Adrenal gland (tissue), 5 donors: ENCODE measurements at regions not wholly inside any gene's neighbourhood (a gene's known extent, or its start where the extent isn't known, plus 50 kb on each side); places are given as distances from the start of the nearest gene placed in this dataset.

Experiments used
- POLR2A ChIP-seq, 2 donors: fragments of 450-650 bp; IDR thresholded peaks; one replicate each; pipeline ENCODE4 v1.6.1; 2017; ENCODE audit warnings: antibody characterized with exemption in 2 of 2, mild to moderate bottlenecking in 2 of 2, moderate library complexity in 1 of 2
- TF ChIP-seq, protein P1 (sequence below), 6 experiments: fragments of 450-650 bp in 4 of 6; fragments of 200-600 bp in 2 of 6; sonication (generic) in 1 of 6; IDR thresholded peaks; 1 replicate in 5 of 6; 2 replicates in 1 of 6; pipeline versions ENCODE4 v1.5.1 to v1.8.0; 2016 to 2021; ENCODE audit warnings: antibody characterized with exemption in 6 of 6, mild to moderate bottlenecking in 2 of 6, moderate library complexity in 1 of 6
- donor health status: DM: no; HTN: no; CAD: no.

DNA sequence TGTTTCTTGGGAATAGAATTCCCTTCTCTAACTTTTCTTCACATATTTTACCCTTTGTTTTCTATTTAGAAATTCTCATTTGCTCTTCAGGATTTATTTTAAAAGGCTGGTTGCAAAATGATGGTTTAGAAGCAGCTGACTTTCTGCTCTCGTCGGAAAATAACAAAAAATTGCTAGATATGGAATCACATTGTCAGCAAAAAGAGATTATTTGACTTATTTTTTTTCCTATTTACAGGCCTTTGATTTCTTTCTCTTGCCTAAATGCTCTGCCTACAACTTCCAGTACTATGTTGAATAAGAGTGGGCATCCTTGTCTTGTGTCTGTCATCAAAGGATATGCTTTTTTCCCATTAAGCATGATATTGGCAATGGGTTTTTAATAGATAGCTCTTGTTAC, 1619.1 kb upstream of the ACO1 start:
- TF ChIP-seq, protein P1, sequence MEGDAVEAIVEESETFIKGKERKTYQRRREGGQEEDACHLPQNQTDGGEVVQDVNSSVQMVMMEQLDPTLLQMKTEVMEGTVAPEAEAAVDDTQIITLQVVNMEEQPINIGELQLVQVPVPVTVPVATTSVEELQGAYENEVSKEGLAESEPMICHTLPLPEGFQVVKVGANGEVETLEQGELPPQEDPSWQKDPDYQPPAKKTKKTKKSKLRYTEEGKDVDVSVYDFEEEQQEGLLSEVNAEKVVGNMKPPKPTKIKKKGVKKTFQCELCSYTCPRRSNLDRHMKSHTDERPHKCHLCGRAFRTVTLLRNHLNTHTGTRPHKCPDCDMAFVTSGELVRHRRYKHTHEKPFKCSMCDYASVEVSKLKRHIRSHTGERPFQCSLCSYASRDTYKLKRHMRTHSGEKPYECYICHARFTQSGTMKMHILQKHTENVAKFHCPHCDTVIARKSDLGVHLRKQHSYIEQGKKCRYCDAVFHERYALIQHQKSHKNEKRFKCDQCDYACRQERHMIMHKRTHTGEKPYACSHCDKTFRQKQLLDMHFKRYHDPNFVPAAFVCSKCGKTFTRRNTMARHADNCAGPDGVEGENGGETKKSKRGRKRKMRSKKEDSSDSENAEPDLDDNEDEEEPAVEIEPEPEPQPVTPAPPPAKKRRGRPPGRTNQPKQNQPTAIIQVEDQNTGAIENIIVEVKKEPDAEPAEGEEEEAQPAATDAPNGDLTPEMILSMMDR (IDR thresholded peaks at IDR 0.05) = no peak
- no peak for TF ChIP-seq POLR2A (IDR thresholded peaks at IDR 0.05)
